Thyroid gland (tissue), 4 donors: ENCODE measurements at regions not wholly inside any gene's neighbourhood (a gene's known extent, or its start where the extent isn't known, plus 50 kb on each side); places are given as distances from the start of the nearest gene placed in this dataset.

Source experiments
- DNase-seq, 2 donors: peaks; one replicate each; pipeline ENCODE4 v3.0.0-alpha.2; 2019
- H3K27ac ChIP-seq, 3 donors: fragments of 200-600 bp; sonication (generic); 1 replicate in 2 of 3; 2 replicates in 1 of 3; pipeline ENCODE4 v1.5.1; 2016 to 2019; ENCODE audit warnings: mild to moderate bottlenecking in 1 of 3, moderate library complexity in 1 of 3
- H3K27me3 ChIP-seq: fragments of 200-600 bp; sonication (generic); one replicate; pipeline ENCODE4 v1.5.1; 2019
- H3K36me3 ChIP-seq, 2 donors: fragments of 200-600 bp; sonication (generic); one replicate each; pipeline ENCODE4 v1.5.1; 2016 to 2019
- H3K4me1 ChIP-seq, 2 donors: fragments of 200-600 bp; sonication (generic); one replicate each; pipeline ENCODE4 v1.5.1; 2017 to 2019
- H3K4me3 ChIP-seq, 3 donors: fragments of 200-600 bp; sonication (generic); replicated peaks in 1 of 3; 1 replicate in 2 of 3; 2 replicates in 1 of 3; pipeline ENCODE4 v1.5.1; 2016; ENCODE audit warnings: mild to moderate bottlenecking in 1 of 3
- H3K9me3 ChIP-seq: fragments of 200-600 bp; sonication (generic); one replicate; pipeline ENCODE4 v1.5.1; 2017
- CTCF ChIP-seq, 6 experiments: fragments of 200-600 bp in 3 of 6; fragments of 450-650 bp in 3 of 6; sonication (generic) in 3 of 6; IDR thresholded peaks; one replicate each; pipeline ENCODE4 v1.5.1; 2016 to 2019; ENCODE audit warnings: antibody characterized with exemption in 6 of 6, mild to moderate bottlenecking in 2 of 6, inconsistent platforms in 1 of 6, moderate library complexity in 1 of 6
- POLR2A ChIP-seq, 2 donors: fragments of 450-650 bp; IDR thresholded peaks; one replicate each; pipeline ENCODE4 v1.6.1; 2017; ENCODE audit warnings: antibody characterized with exemption in 2 of 2, mild to moderate bottlenecking in 2 of 2, moderate library complexity in 1 of 2
- WGBS, 2 donors: methylation state at CpG; one replicate each; pipeline ENCODE4 v1.1.5; 2017; 5-methylcytosine and 5-hydroxymethylcytosine counted together
- intact Hi-C: fragments of 100-400 bp; cut with DNase I; formaldehyde crosslinking; loops from one replicate; pipeline ENCODE4 v1.15.1; 2023

- Histone ChIP-seq H3K27ac (no peak overlapping the region), H3K4me1 (peaks cover 20 to 25% of the 10 kb centered on the region in 2 donors), H3K36me3 (no peaks in the 10 kb centered on the region), H3K9me3 (no peaks in the 10 kb centered on the region), H3K27me3 (no peaks in the 10 kb centered on the region), H3K4me3 (no peak overlapping the region)
- intact Hi-C loops, result loop anchor here (2.0 kb wide), 1 partner anchor 33 kb away; no protein-coding TSS in a partner anchor
- DNase-seq, result no peak
- TF ChIP-seq CTCF (IDR thresholded peaks at IDR 0.05), result no peak
- no peak for TF ChIP-seq POLR2A (IDR thresholded peaks at IDR 0.05)
- WGBS, 2 donors, result 95% methylated on average over 9 of the region's 9 CpGs
Observed at GRCh38 chr2:238593678-238594077, 167.0 kb downstream of the ASB1 start.

GRCh38 chr2:238594796-238595749, 168.3 kb downstream of the ASB1 start:
- peaks cover 20 to 25% of the 10 kb centered on the region in 2 donors for H3K4me1 ChIP-seq
- no peak overlapping the region for H3K27ac ChIP-seq
- TF ChIP-seq POLR2A (IDR thresholded peaks at IDR 0.05), result no peak
- no peak for TF ChIP-seq CTCF (IDR thresholded peaks at IDR 0.05)
- no peak overlapping the region for H3K4me3 ChIP-seq
- H3K27me3 ChIP-seq, result no peaks in the 10 kb centered on the region
- 86 to 95% methylated on average over 13 of the region's 13 CpGs for WGBS, 2 donors
- DNase-seq, result no peak
- no peaks in the 10 kb centered on the region for H3K36me3 ChIP-seq
- H3K9me3 ChIP-seq, result no peaks in the 10 kb centered on the region
- intact Hi-C loops, result loop anchor here (2.0 kb wide), 1 partner anchor 34 kb away; no protein-coding TSS in a partner anchor

GRCh38 chr2:238595750-238596570, 169.2 kb downstream of the ASB1 start:
- intact Hi-C loops, result loop anchor here (2.0 kb wide), 1 partner anchor 35 kb away; no protein-coding TSS in a partner anchor
- H3K36me3 ChIP-seq, result no peaks in the 10 kb centered on the region
- TF ChIP-seq POLR2A (IDR thresholded peaks at IDR 0.05) (no peak), CTCF (IDR thresholded peaks at IDR 0.05) (no peak)
- no peak overlapping the region for H3K4me3 ChIP-seq
- H3K4me1 ChIP-seq, result peaks cover 20 to 26% of the 10 kb centered on the region in 2 donors
- peak overlapping the region in 1 of 3 donors; percentile 87 for H3K27ac ChIP-seq
- no peaks in the 10 kb centered on the region for H3K27me3 ChIP-seq
- H3K9me3 ChIP-seq, result no peaks in the 10 kb centered on the region
- DNase-seq, result no peak
- WGBS, 2 donors, result 88 to 93% methylated on average over 20 of the region's 20 CpGs

- Histone ChIP-seq H3K4me1 (peaks cover 23 to 35% of the 10 kb centered on the region in 2 donors), H3K27ac (peak overlapping the region; percentile 79 to 87 (median 87)), H3K9me3 (no peaks in the 10 kb centered on the region), H3K36me3 (no peaks in the 10 kb centered on the region), H3K27me3 (no peaks in the 10 kb centered on the region), H3K4me3 (no peak overlapping the region)
- peak; percentile 86 to 89 for DNase-seq
- intact Hi-C loops, result no loop called here
- TF ChIP-seq CTCF (IDR thresholded peaks at IDR 0.05), result no peak
- TF ChIP-seq POLR2A (IDR thresholded peaks at IDR 0.05), result no peak
- WGBS, 2 donors, result 50 to 51% methylated on average over 23 to 24 of the region's 24 CpGs
Observed at GRCh38 chr2:238596571-238597551, 170.1 kb downstream of the ASB1 start.
